ENCODE measurements at regions not wholly inside any gene's neighbourhood (a gene's known extent, or its start where the extent isn't known, plus 50 kb on each side); places are given as distances from the start of the nearest gene placed in this dataset.

GRCh38 chr10:109456566-109457301 is 466.6 kb downstream of the XPNPEP1 start:
- TF ChIP-seq GABPB1 (CRISPR knock-in tag; IDR thresholded peaks at IDR 0.05) (no peak), USF1 (CRISPR knock-in tag; IDR thresholded peaks at IDR 0.05) (no peak), FOXJ3 (CRISPR knock-in tag; IDR thresholded peaks at IDR 0.05; ENCODE audit: borderline replicate concordance) (no peak)

Data from WTC11 (cell line).